Karpas-422 (cell line): ENCODE measurements at regions not wholly inside any gene's neighbourhood (a gene's known extent, or its start where the extent isn't known, plus 50 kb on each side); places are given as distances from the start of the nearest gene placed in this dataset.
"Not testable (repeated sequence)": the region's sequence is repeated elsewhere in the genome, so short reads cannot be mapped to it uniquely, and the experiment has no call there.

Experiments used
- DNase-seq: peaks from one replicate; pipeline ENCODE4 v3.0.0-alpha.2; 2015
- H2AFZ ChIP-seq: fragments of 200-600 bp; sonication (generic); 2 replicates; pipeline ENCODE4 v1.6.1; 2014; ENCODE audit warnings: antibody characterized with exemption, low read length, mixed read lengths
- H3K27ac ChIP-seq: fragments of 200-600 bp; sonication (generic); 2 replicates; pipeline ENCODE4 v1.5.1; 2014; ENCODE audit warnings: mild to moderate bottlenecking, low read length, moderate library complexity
- H3K27me3 ChIP-seq: fragments of 200-600 bp; sonication (generic); 2 replicates; pipeline ENCODE4 v1.6.1; 2014; ENCODE audit warnings: low read length, mixed read lengths
- H3K36me3 ChIP-seq: fragments of 200-600 bp; sonication (generic); 2 replicates; pipeline ENCODE4 v1.6.1; 2014; ENCODE audit warnings: low read length, mixed read lengths; ENCODE audit not compliant: insufficient read depth
- H3K4me1 ChIP-seq: fragments of 200-600 bp; sonication (generic); 2 replicates; pipeline ENCODE4 v1.6.1; 2014; ENCODE audit warnings: mild to moderate bottlenecking, low read length, mixed read lengths
- H3K4me2 ChIP-seq: fragments of 200-600 bp; sonication (generic); 2 replicates; pipeline ENCODE4 v1.6.1; 2014; ENCODE audit warnings: low read length, low read depth, mild to moderate bottlenecking; ENCODE audit not compliant: poor library complexity, severe bottlenecking
- H3K4me3 ChIP-seq: fragments of 200-600 bp; sonication (generic); 2 replicates; pipeline ENCODE4 v1.5.1; 2014; ENCODE audit warnings: mild to moderate bottlenecking, antibody characterized with exemption, low read length, mixed read lengths
- H3K79me2 ChIP-seq: fragments of 200-600 bp; sonication (generic); 2 replicates; pipeline ENCODE4 v1.6.1; 2014; ENCODE audit warnings: mild to moderate bottlenecking, low read length, mixed read lengths
- H3K9ac ChIP-seq: fragments of 200-600 bp; sonication (generic); 2 replicates; pipeline ENCODE4 v1.6.0; 2014; ENCODE audit warnings: low read length
- H3K9me2 ChIP-seq: fragments of 200-600 bp; sonication (generic), shearing (Covaris generic); replicated peaks from 2 replicates; pipeline ENCODE4 v1.6.0; 2014; ENCODE audit warnings: mild to moderate bottlenecking, low read length, moderate library complexity; ENCODE audit not compliant: insufficient read depth
- H3K9me3 ChIP-seq: fragments of 300-700, 200-600 bp; sonication (generic); 2 replicates; pipeline ENCODE4 v1.6.1; 2014; ENCODE audit warnings: low read length, mixed read lengths
- H4K20me1 ChIP-seq: fragments of 200-600 bp; sonication (generic); 2 replicates; pipeline ENCODE4 v1.6.1; 2014; ENCODE audit warnings: mild to moderate bottlenecking, antibody characterized with exemption, low read length, low read depth; ENCODE audit not compliant: insufficient read depth

DNA sequence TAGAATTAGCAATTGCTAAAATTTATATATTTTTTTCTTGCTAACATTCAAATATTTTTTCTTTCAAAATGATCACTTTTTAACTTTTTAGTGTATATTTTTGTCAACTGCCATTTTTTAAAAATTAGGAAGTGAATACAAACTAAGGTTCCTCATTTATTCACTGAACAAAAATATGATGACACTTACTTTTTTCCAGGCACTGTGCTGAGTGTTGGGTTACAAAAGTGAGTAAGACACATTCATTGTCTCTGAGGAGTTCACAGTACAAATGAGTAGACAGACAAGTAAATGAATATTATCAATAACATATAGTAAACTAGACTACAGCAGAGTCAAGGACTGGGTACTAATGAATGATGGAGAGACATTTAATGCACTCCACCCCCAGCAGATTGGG lies 543.5 kb downstream of the PDHA2 start:
- Histone ChIP-seq H3K79me2 (no peaks in the 10 kb centered on the region), H3K27me3 (no peaks in the 10 kb centered on the region), H3K4me2 (no peak overlapping the region), H3K9ac (no peak overlapping the region), H3K36me3 (no peaks in the 10 kb centered on the region), H3K27ac (no peak overlapping the region), H3K4me1 (no peaks in the 10 kb centered on the region), H3K9me3 (peaks cover 25% of the 10 kb centered on the region), H3K4me3 (no peak overlapping the region), H4K20me1 (no peaks in the 10 kb centered on the region), H2AFZ (no peak overlapping the region), H3K9me2 (no peaks in the 10 kb centered on the region)
- DNase-seq: no peak

DNA sequence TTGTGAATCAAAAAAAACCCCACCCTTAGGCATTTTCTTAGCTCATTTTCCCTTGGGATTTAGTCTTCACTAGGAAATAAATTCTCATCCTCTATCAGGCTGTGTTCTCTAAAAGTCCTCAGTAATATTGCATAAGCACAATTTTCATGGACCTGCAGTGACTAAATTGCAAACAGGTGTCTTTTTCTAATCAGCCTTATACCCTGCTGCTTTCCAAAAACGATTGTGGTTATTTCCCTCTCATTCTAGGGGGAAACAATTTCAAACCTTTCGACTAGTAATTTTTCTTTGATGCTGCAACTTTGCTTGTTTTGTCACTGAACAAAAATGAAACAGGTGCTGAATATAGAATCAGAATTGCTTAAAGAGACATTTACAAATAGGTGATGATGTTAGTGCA lies 549.9 kb downstream of the PDHA2 start:
- Histone ChIP-seq H3K36me3 (no peaks in the 10 kb centered on the region), H3K27ac (no peak overlapping the region), H3K27me3 (no peaks in the 10 kb centered on the region), H3K4me2 (no peak overlapping the region), H3K9me3 (peaks cover 10% of the 10 kb centered on the region), H3K4me1 (no peaks in the 10 kb centered on the region), H2AFZ (no peak overlapping the region), H3K9me2 (no peaks in the 10 kb centered on the region), H4K20me1 (no peaks in the 10 kb centered on the region), H3K9ac (no peak overlapping the region), H3K79me2 (no peaks in the 10 kb centered on the region), H3K4me3 (no peak overlapping the region)
- DNase-seq: no peak

DNA sequence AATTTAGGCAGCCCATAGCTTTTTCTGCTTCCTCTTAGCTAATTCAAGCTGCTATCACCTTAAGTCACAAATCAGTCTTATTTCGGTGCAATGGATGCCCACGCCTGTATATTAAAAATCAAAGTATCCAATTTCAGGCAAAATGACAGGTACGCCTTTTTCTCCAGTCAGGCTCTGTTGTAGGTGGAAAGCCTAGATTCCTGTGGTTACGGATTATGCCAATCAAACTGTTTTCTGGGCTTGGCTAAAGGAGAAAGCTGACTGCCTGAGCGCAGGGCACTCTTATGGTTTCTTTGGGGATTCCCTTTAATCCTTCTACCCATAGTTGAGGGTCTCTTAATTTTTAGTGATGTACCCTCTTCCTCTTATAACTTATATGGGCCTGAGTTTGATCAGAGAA lies 550.5 kb downstream of the PDHA2 start:
- H3K9me2 ChIP-seq: no peaks in the 10 kb centered on the region
- no peak overlapping the region for H3K9ac ChIP-seq
- H3K4me2 ChIP-seq: no peak overlapping the region
- DNase-seq: no peak
- H3K9me3 ChIP-seq: peaks cover 12% of the 10 kb centered on the region
- no peaks in the 10 kb centered on the region for H3K4me1 ChIP-seq
- H3K36me3 ChIP-seq: no peaks in the 10 kb centered on the region
- H4K20me1 ChIP-seq: no peaks in the 10 kb centered on the region
- no peak overlapping the region for H2AFZ ChIP-seq
- no peaks in the 10 kb centered on the region for H3K79me2 ChIP-seq
- H3K27me3 ChIP-seq: no peaks in the 10 kb centered on the region
- H3K4me3 ChIP-seq: no peak overlapping the region
- H3K27ac ChIP-seq: no peak overlapping the region

DNA sequence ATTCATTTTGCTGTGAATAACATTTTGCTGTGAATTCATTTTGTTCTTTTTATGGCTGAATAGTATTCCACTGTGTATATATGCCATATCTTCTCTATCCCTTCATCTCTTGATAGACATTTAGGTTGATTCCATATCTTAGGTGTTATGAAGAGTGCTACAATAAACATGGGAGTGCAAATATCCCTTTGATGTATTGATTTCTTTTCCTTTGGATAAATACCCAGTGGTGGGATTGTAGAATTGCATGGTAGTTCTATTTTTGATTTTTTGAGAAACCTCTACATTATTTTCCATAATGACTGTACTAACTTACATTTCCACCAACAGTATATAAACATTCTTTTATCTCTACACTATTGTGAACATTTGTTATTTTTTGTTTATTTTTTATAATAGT lies 555.9 kb downstream of the PDHA2 start:
- no peaks in the 10 kb centered on the region for H3K9me2 ChIP-seq
- no peak overlapping the region for H3K4me3 ChIP-seq
- H3K79me2 ChIP-seq: no peaks in the 10 kb centered on the region
- DNase-seq: no peak
- H3K27ac ChIP-seq: no peak overlapping the region
- H3K4me2 ChIP-seq: no peak overlapping the region
- H3K27me3 ChIP-seq: no peaks in the 10 kb centered on the region
- no peaks in the 10 kb centered on the region for H4K20me1 ChIP-seq
- H3K9ac ChIP-seq: no peak overlapping the region
- peaks cover 26% of the 10 kb centered on the region for H3K9me3 ChIP-seq
- no peak overlapping the region for H2AFZ ChIP-seq
- H3K4me1 ChIP-seq: no peaks in the 10 kb centered on the region
- H3K36me3 ChIP-seq: no peaks in the 10 kb centered on the region

DNA sequence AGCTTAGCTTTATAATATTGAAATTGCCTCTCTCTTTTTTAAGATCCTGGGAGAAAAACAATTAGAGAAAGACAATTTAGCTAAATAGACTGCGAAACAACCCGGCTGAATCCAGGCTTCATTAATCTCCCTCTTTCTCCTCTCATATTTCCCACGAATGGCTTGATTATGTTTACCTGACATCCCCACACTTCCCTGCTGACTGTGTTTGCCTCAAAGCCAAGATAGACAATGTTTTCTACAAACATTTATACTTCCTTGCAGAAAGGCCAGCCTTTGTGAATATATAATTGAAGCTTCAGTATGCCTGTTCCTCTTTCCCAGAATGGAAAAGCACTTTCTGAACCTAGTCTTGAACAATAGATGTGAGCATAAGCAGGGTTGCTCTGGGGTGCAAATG lies 566.8 kb downstream of the PDHA2 start:
- no peaks in the 10 kb centered on the region for H3K9me2 ChIP-seq
- H4K20me1 ChIP-seq: no peaks in the 10 kb centered on the region
- H3K9ac ChIP-seq: no peak overlapping the region
- no peak overlapping the region for H3K27ac ChIP-seq
- DNase-seq: no peak
- H3K4me2 ChIP-seq: no peak overlapping the region
- peaks cover 3% of the 10 kb centered on the region for H3K9me3 ChIP-seq
- H2AFZ ChIP-seq: no peak overlapping the region
- no peaks in the 10 kb centered on the region for H3K4me1 ChIP-seq
- no peaks in the 10 kb centered on the region for H3K79me2 ChIP-seq
- no peaks in the 10 kb centered on the region for H3K36me3 ChIP-seq
- H3K27me3 ChIP-seq: no peaks in the 10 kb centered on the region
- H3K4me3 ChIP-seq: no peak overlapping the region

DNA sequence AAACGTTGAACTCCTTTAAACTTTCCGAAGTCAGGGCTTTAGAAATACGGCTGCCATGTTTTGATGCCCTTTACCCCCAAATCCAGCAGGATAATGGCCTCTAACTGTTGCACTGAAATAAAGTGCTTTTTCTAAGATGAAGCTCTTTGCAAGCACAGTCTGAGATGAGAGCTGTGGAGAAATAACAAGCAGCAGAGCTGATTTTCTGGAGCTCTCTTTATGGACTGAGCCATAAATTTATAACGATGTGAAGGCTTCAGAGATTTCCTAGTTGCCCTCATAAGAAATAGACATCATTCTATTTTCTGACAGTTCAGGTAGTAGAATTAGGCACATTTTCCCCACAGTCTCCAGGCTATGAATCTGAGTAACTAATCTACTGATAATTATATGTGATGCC lies 567.3 kb downstream of the PDHA2 start:
- no peak for DNase-seq
- Histone ChIP-seq H3K27me3 (no peaks in the 10 kb centered on the region), H3K4me3 (no peak overlapping the region)

DNA sequence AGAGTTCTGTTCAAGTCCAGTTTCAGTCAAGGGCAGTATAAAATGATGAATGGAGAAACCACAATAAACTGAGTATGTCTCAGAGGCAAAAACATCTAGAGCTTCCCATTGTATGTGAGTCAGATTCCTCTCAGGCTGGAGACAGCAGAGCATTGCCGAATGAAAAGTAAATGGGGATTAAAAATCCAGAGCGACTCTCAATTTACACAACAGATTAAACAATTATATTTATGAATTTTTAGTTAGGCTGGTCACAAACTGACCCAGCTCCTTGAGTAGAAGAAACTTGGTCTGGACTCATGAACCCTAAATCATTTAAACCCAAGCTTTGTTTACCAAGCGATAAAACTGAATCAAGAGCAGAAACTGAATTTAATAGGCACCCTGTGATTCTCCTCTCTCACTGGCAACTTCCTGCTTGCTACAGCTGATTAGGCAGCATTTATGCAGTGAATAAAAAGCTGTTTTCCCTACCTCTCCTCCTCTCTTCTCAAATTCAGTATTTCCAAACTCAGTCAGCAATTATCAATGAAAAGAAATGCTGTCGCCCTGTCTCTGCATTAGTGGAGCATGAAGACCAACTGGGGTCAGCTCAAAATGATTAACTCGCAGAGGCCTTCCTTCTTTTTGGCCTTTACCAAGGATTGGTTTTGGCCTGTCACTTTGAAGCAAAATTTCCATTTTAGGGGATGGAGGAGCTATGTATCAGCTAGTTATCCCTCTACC lies 568.0 kb downstream of the PDHA2 start:
- Histone ChIP-seq H3K4me3 (no peak overlapping the region), H3K27ac (no peak overlapping the region), H3K27me3 (no peaks in the 10 kb centered on the region), H3K4me1 (no peaks in the 10 kb centered on the region), H4K20me1 (no peaks in the 10 kb centered on the region), H3K9me3 (peaks cover 3% of the 10 kb centered on the region), H3K79me2 (no peaks in the 10 kb centered on the region), H3K9me2 (no peaks in the 10 kb centered on the region), H2AFZ (no peak overlapping the region), H3K36me3 (no peaks in the 10 kb centered on the region), H3K4me2 (no peak overlapping the region), H3K9ac (no peak overlapping the region)
- DNase-seq: no peak

More for the DNA sequence above, 567.3 kb downstream of the PDHA2 start:
- Histone ChIP-seq H3K27ac (no peak overlapping the region), H3K79me2 (no peaks in the 10 kb centered on the region), H3K9ac (no peak overlapping the region), H2AFZ (no peak overlapping the region), H3K9me3 (peaks cover 3% of the 10 kb centered on the region), H3K4me1 (no peaks in the 10 kb centered on the region), H3K9me2 (no peaks in the 10 kb centered on the region), H4K20me1 (no peaks in the 10 kb centered on the region), H3K36me3 (no peaks in the 10 kb centered on the region), H3K4me2 (no peak overlapping the region)

DNA sequence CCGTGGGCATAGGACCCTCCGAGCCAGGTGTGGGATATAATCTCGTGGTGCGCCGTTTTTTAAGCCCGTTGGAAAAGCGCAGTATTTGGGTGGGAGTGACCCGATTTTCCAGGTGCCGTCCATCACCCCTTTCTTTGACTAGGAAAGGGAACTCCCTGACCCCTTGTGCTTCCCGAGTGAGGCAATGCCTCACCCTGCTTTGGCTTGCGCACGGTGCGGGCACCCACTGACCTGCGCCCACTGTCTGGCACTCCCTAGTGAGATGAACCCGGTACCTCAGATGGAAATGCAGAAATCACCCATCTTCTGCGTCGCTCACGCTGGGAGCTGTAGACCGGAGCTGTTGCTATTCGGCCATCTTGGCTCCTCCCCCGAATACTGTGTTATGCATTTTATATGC lies 575.0 kb downstream of the PDHA2 start:
- not testable (repeated sequence) for H3K36me3 ChIP-seq, H3K4me2 ChIP-seq, H3K9me2 ChIP-seq, DNase-seq, H3K9me3 ChIP-seq, H3K27ac ChIP-seq, H3K4me3 ChIP-seq, H3K27me3 ChIP-seq, H3K9ac ChIP-seq, H3K79me2 ChIP-seq, H3K4me1 ChIP-seq, H2AFZ ChIP-seq, H4K20me1 ChIP-seq

DNA sequence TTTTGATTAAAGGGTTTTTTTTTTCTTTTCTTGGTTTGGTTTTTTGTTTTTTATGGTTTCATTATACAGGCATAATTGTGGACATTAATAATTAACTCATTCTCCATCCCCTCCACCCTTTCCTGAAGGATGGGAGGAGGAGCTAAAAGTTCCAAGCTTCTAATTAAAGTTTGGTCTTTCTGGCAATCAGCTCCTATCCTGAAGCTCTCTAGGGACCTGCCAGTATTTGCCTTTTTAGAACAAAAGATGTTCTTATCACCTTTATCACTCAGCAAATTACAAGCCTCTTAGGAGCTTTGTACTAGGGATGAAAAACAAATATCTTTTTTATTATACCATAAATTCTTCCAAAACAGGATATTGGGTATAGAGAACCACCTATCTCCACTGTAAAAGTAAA lies 589.8 kb downstream of the PDHA2 start:
- Histone ChIP-seq H3K79me2 (no peaks in the 10 kb centered on the region), H3K9ac (no peak overlapping the region), H3K9me2 (no peaks in the 10 kb centered on the region), H3K4me2 (no peak overlapping the region), H3K4me3 (no peak overlapping the region), H2AFZ (no peak overlapping the region), H3K36me3 (no peaks in the 10 kb centered on the region), H3K9me3 (peaks cover 17% of the 10 kb centered on the region), H3K27me3 (no peaks in the 10 kb centered on the region), H4K20me1 (no peaks in the 10 kb centered on the region), H3K27ac (no peak overlapping the region), H3K4me1 (no peaks in the 10 kb centered on the region)
- no peak for DNase-seq
